ENCODE measurements at regions not wholly inside any gene's neighbourhood (a gene's known extent, or its start where the extent isn't known, plus 50 kb on each side); places are given as distances from the start of the nearest gene placed in this dataset.
"Not testable (repeated sequence)": the region's sequence is repeated elsewhere in the genome, so short reads cannot be mapped to it uniquely, and the experiment has no call there.

DNA sequence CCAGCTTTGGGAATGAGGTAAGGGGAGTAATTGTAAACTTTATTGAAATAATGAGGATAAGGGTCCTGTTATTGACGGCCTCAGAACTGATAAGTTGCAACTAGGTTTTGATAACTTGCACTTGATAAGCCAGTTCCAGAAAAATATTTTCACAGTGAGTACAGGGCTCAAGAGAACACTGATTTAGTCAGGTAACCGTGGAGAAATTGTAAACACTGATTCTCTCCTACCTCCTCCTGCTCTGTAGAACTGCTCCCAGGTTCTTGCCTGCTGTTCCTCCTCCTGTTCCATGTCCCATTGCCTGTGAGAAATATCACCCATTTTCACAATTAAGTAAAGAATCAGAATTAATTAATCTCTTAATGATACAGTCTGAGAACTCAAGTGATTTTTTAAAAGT lies 55.0 kb upstream of the CXXC4 start:
- DNase-seq: no peak

DNA sequence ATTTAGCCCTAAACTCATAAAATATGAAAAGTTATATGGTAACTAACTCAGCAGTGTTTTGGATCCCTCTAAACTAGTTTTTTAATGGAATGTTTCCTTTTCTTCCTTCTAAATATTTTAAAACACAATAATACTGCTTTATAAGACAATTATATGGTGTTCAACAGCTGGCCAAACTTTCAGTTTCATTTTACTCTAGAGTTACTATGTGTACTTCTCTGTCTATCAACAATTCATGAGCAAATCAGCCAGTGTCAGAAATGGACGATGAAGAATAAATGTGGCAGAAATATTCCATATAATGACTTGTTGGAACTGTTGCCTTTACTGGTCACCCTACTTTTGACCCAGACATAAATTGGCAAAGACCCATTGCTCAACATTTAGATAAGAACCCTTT lies 64.8 kb upstream of the CXXC4 start:
- no peak for DNase-seq

DNA sequence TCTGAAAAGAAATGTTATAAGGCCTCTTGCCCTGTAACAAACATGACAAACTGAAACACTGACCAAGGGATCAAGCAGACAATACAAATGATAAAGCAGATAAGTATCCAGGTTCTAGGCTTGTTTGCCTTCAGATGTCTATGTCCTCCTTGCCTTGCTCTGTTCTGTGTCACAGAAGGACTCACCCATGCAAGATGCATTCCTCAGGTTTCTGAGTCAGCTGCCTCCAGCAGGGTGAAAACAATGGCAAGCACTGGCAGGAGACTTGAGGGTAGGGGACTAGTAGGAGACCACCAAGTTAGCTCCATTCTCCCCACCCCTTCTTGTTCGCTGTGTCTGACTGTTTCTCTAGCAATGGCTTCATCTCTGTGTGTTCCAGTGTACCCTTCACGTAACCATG lies 76.6 kb upstream of the CXXC4 start:
- no peak for DNase-seq

DNA sequence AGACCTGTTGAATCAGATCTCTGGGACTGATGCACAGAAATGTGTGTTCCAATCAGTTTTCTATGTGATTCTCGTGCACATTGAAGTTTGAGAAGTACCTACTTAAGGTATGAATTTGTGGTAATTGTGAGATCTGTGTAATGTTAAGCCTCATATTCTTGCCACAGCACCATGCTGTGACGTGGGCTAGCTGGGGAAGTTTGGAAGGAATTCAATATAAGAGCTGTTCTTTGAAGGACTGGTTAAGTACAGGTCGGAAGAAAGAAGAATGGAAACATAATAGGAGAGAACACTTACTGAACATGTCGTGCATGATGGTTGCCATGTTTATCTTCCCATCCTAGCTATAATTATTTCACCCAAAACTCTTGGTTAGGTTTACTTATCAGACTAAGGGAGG lies 79.7 kb upstream of the CXXC4 start:
- no peak for DNase-seq

DNA sequence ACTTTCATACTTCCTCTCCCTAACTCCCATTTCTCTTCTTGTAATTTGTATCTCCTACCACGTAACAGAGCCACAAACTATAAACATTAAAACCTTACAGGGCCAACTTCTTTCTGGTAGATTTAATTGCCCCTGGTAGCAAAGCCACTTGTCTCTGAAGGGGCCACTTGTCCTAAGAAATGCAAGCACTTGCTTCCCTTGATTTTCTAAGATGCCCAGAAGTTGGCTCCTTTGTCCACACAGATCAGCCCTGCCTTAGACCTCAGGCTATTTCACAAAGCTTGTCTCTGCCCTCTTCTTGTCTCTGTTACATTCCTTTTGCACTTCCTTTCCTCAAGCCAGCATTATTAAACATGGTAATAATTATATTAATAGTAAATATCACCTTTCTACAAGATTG lies 80.6 kb upstream of the CXXC4 start:
- DNase-seq: no peak

DNA sequence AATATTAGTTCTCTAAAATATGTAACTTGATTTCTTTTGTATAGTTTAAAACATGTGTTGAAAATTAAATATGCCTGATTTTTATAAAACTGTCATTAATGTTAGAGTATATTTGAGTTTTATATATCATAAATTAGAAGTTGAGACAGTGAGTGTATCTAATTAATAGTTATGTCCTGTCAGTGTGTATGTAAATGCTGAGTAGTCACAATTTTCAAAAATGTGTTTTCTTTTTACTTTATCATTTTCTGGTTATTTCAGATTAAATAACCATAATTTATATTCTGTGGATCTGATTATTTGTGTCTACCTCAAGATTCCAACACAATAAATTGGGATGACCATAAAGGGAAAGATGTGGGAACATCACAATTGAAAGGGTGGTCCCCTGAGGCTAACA lies 82.7 kb upstream of the CXXC4 start:
- DNase-seq: no peak

DNA sequence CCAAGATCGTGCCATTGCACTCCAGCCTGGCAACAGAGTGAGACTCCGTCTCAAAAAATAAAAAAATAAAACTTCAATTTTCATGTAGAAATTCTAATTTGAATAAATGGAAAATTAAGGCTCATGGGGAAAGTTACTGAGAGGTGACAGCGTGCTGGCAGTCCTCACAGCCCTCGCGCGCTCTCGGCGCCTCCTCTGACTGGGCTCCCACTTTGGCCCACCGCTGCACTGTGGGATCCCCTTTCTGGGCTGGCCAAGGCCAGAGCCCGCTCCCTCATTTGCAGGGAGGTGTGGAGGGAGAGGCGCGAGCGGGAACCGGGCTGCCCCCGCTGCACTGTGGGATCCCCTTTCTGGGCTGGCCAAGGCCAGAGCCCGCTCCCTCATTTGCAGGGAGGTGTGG lies 86.8 kb upstream of the CXXC4 start:
- DNase-seq: not testable (repeated sequence)

DNA sequence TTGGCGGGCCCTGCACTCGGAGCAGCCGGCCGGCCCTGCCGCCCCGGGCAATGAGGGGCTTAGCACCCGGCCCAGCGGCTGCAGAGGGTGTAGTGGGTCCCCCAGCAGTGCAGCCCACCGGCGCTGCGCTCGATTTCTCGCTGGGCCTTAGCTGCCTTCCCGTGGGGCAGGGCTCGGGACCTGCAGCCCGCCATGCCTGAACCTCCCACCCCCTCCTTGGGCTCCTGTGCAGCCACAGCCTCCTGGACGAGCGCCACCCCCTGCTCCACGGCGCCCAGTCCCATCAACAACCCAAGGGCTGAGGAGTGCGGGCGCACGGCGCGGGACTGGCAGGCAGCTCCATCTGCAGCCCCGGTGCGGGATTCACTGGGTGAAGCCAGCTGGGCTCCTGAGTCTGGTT lies 87.4 kb upstream of the CXXC4 start:
- not testable (repeated sequence) for DNase-seq

DNA sequence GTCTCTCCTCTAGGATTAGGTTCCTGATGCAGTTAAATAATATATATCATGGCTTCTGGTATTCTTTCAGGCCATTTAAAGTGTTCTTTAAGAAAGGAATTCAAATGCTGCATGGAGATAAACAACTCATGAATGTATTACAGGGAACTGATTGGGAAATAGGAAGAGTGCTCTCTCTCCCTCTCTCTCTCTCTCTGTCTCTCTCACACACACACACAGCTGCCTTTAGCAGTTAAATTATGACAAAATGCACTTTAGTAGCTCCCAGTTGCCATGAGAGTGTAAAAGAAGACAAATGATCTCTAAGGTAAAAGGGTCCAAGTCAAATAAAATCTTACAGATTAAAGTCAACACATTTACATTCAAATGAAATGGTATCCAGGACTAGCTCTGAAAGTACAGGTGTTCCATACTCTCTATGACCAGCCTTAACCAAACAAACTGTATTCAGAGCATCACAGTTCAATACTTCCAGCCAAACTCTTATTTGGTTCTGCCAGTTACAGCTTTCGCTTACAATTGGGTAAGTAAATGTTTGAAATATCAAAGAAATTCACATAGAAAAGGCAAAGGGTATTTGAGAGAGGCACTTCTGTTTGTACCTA lies 94.7 kb upstream of the CXXC4 start:
- no peak for DNase-seq

DNA sequence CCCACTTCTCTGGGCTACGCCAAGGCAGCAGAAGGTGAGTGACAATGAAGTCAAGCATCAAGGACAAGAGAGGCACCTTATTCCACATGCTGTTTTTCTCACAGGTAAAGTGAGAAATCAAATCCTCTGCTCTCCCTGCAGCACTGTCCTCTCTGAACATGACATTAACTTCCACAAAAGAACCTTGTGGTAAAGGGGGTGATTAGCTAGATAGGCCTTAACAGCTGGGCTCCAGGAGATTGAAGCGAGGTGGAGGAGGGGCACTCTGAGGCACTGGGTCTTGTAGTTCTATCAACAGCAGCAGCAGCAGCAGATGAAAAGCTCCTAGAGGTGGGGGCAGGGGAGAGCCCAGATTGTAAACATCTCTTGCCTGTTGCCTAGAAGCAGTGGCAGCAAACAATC lies 96.8 kb upstream of the CXXC4 start:
- DNase-seq: no peak

DNA sequence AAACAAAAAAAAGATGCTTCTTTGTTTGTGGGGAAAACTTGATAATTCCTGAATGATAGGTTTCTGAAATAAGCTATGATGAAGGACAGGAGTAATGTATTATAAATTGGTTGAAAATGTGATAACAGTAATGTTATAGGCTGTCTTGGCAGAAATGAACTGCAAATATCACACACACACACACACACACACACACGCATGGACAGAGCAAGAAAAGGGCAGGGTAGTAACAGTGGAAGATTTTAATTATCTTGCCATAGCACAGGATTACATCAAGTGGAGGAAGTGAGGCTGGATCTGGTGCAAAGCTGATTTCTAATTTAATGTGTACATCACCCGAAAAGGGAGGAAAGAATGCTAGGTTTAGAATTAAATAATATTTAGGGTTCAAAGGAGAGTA lies 97.5 kb upstream of the CXXC4 start:
- DNase-seq: no peak

DNA sequence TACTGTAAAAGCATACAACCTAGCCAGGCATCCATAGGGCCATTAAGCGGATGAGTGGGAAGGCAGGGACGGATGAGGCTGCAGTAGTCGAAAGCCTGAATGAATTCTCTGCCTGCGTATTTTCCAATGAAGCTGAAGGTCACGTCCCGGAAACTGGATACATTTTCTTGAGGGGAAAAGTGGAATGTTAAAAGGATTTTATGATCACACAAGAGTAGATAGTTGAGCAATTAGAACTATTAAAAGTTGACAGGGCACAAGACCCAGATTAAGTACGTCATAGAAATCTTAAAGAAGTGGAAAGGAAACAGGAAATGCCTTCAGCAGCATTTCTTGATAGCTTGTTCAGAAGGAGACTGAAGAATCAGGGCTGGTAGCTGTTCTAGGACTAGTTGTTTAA lies 98.3 kb upstream of the CXXC4 start:
- DNase-seq: no peak

DNA sequence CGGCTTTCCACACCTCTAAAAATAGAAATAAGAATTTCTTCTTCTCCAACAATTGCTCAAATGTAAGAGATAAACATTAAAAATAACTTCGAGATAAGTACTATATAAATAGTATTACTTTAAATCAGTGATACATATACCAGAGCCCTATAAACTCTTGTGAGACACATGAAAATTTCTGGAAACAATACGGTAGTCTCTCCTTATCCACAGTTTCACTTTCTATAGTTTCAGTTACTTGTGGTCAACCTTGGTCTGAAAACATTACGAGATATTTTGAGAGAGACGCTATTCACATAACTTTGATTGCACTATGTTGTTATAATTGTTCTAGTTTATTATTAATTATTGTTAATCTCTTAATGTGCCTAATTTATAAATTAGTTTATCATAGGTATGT lies 101.5 kb upstream of the CXXC4 start:
- DNase-seq: no peak

DNA sequence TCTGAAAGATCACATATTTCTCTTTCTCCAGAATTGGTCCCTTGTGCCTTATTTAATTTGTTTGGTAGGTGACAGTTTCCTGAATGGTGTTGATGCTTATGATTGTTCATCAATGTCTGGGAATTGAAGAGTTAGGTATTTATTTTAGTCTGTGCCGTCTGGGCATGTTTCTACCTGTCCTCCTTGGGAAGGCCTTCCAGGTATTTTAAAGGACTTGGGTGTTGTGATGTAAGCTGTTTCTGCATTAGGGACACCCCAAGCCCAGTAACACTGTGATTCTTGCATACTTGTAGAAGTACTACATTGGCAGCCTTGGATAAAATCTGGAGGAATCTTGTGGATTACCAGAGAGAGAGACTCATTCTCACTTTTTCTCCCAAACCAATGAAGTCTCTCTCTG lies 120.8 kb upstream of the CXXC4 start:
- DNase-seq: no peak

DNA sequence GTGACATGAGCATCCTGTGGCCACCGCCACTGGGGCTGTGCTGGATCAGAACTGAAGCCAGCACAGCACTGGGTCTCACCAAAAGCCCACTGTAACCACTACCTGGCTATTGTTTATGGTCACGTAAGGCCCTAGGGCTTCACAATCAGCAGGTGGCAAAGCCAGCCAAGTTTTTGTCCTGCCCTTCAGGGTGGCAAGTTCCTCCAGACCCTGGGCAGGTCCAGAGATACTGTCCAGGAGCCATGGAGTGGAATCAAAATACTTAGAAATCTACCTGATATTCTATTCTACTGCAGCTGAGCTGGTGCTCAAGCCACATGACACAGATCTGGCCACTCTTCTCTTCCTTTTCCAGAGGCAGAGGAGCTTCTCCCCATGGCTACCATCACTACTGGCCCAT lies 121.2 kb upstream of the CXXC4 start:
- no peak for DNase-seq

DNA sequence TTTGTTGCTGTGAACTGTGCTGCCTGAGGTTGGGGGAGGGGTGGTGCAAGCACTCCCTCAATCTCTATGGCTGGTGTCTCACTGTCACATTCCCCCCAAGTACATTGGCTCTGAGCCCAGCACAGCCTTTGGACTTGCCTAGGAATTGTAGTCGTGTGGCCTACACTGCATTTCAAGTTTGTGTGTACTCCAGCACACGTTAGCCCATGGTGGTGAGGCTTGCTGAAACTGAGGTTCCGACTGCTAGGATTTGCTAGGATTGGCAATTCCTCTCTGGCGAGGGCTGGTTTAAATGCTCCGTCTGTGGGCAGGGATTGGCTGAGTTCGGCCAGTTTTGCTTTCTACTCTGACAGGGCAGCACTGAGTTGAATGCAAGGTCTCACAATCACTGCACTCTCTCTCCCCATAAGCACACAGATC lies 121.7 kb upstream of the CXXC4 start:
- DNase-seq: no peak

DNA sequence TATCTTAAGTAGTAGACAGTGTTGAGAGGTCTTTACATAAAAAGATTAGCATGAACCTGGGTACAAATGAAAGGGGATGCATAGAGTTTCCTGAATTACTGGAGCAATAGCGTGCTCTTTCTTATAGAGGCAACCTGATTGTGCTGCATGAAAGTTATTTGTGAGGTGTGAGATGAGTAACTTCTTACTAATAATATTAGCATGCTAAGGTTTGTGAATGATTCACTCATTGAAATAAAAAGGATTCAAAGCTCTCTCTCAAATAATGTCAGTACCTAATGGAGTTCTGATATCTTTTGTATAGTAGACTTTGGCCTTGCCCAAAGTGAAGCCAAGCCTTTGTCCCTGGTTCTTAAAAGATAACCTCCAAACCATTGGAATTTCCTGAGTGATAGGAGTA lies 131.0 kb upstream of the CXXC4 start:
- DNase-seq: no peak

DNA sequence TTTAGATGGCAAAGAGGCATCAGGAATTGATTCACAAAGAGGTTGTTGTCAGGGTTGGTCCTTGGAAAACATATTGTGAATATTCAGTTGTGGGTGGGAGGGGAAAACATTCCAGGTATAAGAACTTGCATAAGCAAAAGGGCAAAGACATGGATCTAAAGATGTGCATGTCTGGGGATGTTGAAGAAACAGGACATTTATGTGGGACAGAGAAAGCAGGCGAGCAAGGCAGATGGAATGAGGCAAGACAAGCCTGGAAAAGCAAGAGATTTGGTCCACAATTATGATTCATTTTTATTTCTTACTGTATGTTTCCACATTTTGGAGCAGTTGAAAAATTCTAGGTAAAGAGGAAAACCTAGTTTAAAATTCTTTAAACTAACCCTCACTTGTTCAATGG lies 134.9 kb upstream of the CXXC4 start:
- DNase-seq: no peak

DNA sequence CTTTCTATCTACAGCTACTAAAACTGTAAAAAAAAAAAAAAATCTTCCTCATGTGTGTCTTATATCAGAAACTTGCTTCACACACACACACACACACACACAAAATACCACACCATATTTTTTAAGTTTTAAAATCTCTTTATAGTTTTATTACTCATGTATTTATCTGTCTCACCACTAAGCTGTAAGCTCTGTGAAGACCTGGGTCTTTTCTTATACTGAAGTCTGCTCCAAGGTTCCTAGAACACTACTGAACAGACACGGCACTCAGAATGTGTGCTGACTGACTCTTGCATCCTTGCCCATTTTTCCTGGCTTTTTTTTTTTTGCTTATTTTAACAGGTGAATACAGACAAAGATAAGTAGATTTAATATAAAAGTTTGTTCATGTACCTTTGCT lies 135.6 kb upstream of the CXXC4 start:
- DNase-seq: no peak

DNA sequence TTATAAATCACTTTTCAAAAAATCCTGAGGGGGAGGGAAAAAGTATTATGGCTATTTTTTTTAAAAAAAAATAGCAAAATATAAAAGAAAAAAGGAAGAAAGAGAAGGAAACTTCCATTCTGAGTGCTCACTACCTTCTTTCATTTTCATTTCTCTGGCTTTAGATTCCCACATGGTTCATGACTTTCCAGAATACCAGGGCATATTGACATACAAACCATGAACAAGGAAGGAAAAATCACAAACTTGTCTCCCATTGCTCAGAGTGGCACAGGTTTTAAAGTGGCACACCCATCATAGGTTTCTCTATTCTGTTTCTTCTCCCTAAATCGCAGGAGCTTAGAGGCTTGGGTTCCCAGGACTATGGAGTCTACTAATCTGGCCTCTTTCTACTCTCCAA lies 136.3 kb upstream of the CXXC4 start:
- DNase-seq: no peak

DNA sequence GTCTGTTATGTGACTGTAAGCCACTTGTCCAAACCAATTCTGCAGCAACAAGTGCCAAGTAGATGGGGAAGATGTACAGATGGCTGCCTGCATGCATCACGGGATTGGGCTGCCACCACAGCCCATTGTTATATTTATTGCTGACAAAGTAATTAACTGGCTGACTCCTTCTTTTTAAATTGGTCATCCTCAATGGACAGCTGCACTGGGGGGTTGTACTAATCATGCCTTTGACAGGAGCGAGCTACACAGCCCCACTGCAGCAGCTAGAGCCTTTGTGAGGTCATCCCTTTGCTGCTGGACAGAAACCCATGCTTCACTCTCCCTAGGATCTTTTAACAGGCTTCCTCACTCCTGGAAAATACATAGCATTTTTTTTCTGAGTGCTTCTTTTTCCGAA lies 146.7 kb upstream of the CXXC4 start:
- DNase-seq: no peak

DNA sequence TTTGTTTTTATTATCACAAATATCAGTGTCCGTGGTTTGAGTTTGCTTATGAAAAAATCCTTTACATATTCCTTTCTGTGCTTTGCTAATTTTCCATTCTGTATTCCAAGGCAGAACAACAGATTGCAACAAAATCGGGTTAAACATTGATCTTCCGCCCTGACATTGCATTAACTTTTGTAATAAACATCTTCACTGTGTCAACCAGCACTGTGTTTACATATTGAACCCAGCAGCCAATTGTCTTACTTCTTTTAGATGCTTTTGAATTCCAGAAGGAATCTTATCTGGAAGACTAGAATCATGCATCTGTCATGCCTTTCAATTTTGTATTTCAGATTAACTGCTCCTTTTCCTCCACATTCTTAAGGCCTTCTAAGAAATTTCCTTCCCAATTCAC lies 147.8 kb upstream of the CXXC4 start:
- no peak for DNase-seq

DNA sequence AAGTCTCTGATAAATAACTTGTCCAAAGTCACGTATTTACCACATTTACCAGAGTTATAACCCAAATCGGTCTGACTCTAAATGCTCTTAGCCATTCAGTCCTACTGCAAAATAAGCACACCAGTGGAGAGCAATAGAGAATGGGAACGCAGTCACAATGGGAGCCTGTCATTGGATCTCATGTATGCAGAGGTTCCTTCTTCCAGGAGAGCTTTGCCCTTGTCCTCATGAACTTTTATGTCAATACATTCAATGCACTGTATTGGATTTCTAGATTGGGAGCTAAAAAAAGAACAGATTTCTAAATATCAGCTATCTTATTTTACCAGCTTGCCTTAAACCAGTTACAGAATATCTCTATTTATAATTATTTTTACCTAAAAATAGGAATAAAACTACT lies 149.1 kb upstream of the CXXC4 start:
- DNase-seq: no peak

DNA sequence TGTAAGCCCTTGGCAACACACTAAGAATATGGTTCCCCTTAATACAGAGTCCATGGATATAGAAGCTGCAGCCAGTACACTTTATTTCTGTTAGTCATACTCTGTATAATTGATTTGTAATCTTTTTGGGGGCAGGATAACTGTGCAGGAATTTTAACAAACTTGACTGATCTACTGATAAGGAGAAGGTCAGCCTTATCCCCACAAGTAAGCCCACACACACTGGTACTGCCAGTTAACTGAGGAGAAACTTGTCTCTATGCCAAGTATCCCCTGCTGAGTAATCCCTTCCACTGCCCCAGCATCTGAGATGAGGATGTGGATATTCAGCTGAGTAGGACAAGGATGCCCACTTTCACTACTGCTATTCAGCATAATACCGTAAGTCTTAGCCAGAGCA lies 154.9 kb upstream of the CXXC4 start:
- no peak for DNase-seq

DNA sequence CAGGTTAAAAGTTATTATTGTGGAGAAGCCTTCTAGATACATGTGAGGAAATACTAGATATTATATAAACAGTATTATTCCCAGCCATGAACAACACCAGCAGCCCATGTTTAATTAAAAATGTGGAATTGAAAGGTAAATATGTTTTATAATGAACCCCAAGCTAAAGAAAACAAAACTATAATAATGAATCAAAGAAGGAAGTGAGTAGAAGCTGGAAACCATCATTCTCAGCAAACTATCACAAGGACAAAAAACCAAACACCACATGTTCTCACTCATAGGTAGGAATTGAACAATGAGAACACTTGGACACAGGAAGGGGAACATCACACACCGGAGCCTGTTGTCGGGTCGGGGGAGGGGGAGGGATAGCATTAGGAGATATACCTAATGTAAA lies 167.6 kb upstream of the CXXC4 start:
- not testable (repeated sequence) for DNase-seq

DNA sequence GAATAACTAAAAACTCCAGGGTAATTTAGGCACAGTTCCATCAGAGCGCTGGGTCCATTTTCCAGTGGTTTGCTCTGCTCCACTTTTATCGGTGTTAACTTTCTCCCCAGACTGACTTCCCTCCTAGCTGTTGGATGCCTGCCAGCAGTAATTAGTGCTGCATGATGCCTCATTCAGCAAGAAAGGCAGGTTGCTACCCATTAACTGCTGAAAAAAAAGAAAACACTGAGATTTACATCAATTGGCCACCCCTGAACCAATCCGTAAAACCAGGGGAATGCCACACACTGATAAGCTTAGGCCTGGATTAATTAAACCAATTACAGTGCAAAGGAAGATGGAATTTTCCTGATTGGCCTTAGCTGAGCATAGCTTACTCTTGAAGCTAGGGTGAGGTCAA lies 182.4 kb upstream of the CXXC4 start:
- no peak for DNase-seq
